GM23338 (cell line): ENCODE measurements at regions not wholly inside any gene's neighbourhood (a gene's known extent, or its start where the extent isn't known, plus 50 kb on each side); places are given as distances from the start of the nearest gene placed in this dataset.

Experiments used
- ATAC-seq: fragments of 200-7000 bp; cut with Tn5 transposase; 3 replicates; pipeline ENCODE4 v1.9.1; 2020
- DNase-seq: peaks from one replicate; pipeline ENCODE4 v3.0.0-alpha.2; 2015; ENCODE audit warnings: low spot score
- H2AFZ ChIP-seq: fragments of 200-600 bp; sonication (generic); 2 replicates; pipeline ENCODE4 v1.8.0; 2016; ENCODE audit warnings: antibody characterized with exemption, mild to moderate bottlenecking, moderate library complexity
- H3F3A ChIP-seq: fragments of 200-600 bp; sonication (generic); replicated peaks from 2 replicates; pipeline ENCODE4 v1.8.0; 2017; ENCODE audit warnings: antibody characterized with exemption, mixed run types, low read depth
- H3K27ac ChIP-seq: fragments of 200-600 bp; sonication (generic); 2 replicates; pipeline ENCODE4 v1.6.1; 2016; ENCODE audit warnings: low read depth
- H3K27me3 ChIP-seq: fragments of 200-600 bp; sonication (generic); 2 replicates; pipeline ENCODE4 v1.8.0; 2016; ENCODE audit warnings: mild to moderate bottlenecking, mixed run types, moderate library complexity; ENCODE audit not compliant: insufficient read depth
- H3K36me3 ChIP-seq: fragments of 200-600 bp; sonication (generic); 2 replicates; pipeline ENCODE4 v1.8.0; 2016; ENCODE audit warnings: mild to moderate bottlenecking; ENCODE audit not compliant: insufficient read depth
- H3K4me1 ChIP-seq: fragments of 200-600 bp; sonication (generic); 2 replicates; pipeline ENCODE4 v1.8.0; 2016; ENCODE audit warnings: mild to moderate bottlenecking, moderate library complexity; ENCODE audit not compliant: insufficient read depth
- H3K4me2 ChIP-seq: fragments of 200-600 bp; sonication (generic); 2 replicates; pipeline ENCODE4 v1.7.1; 2017; ENCODE audit warnings: mixed run types
- H3K4me3 ChIP-seq: fragments of 200-600 bp; sonication (generic); 2 replicates; pipeline ENCODE4 v1.6.1; 2016; ENCODE audit warnings: mixed run types
- H3K79me2 ChIP-seq: fragments of 200-600 bp; sonication (generic); replicated peaks from 2 replicates; pipeline ENCODE4 v1.8.0; 2017; ENCODE audit warnings: mild to moderate bottlenecking; ENCODE audit not compliant: insufficient read depth
- H3K9me2 ChIP-seq: fragments of 200-600 bp; sonication (generic); 2 replicates; pipeline ENCODE4 v1.8.0; 2017; ENCODE audit not compliant: insufficient read depth
- H4K20me1 ChIP-seq: fragments of 200-600 bp; sonication (generic); replicated peaks from 2 replicates; pipeline ENCODE4 v1.8.0; 2017; ENCODE audit warnings: mild to moderate bottlenecking; ENCODE audit not compliant: insufficient read depth
- H3K27ac Mint-ChIP-seq: 2 replicates; pipeline ENCODE4 v1.8.0; 2020; ENCODE audit warnings: inconsistent platforms, mild to moderate bottlenecking, moderate library complexity, mixed read lengths
- H3K27me3 Mint-ChIP-seq: 3 replicates; pipeline ENCODE4 v1.8.0; 2022; ENCODE audit warnings: low read depth, mild to moderate bottlenecking, moderate library complexity, mixed read lengths, inconsistent platforms; ENCODE audit not compliant: insufficient read depth, poor library complexity
- H3K36me3 Mint-ChIP-seq: 3 replicates; pipeline ENCODE4 v1.8.0; 2021; ENCODE audit warnings: low read depth, mild to moderate bottlenecking, inconsistent platforms, moderate library complexity, mixed read lengths
- H3K4me1 Mint-ChIP-seq: 3 replicates; pipeline ENCODE4 v1.8.0; 2020; ENCODE audit warnings: mild to moderate bottlenecking, inconsistent platforms, mixed read lengths
- H3K4me3 Mint-ChIP-seq: 3 replicates; pipeline ENCODE4 v1.8.0; 2021; ENCODE audit warnings: moderate library complexity, mild to moderate bottlenecking, inconsistent platforms, mixed read lengths
- H3K9me3 Mint-ChIP-seq: 3 replicates; pipeline ENCODE4 v1.8.0; 2020; ENCODE audit warnings: moderate library complexity, mild to moderate bottlenecking, inconsistent platforms, mixed read lengths
- ETS1 ChIP-seq: IDR thresholded peaks from 2 replicates; pipeline ENCODE4 v1.6.1; 2016; ENCODE audit warnings: antibody characterized with exemption
- EZH2phosphoT487 ChIP-seq: fragments of 200-600 bp; sonication (generic); IDR thresholded peaks from one replicate; pipeline ENCODE4 v1.8.1; 2018; ENCODE audit warnings: antibody characterized with exemption; ENCODE audit not compliant: unreplicated experiment
- JUNB ChIP-seq: IDR thresholded peaks from one replicate; pipeline ENCODE4 v1.6.1; 2016; ENCODE audit warnings: antibody characterized with exemption; ENCODE audit not compliant: unreplicated experiment
- NANOG ChIP-seq: IDR thresholded peaks from 2 replicates; pipeline ENCODE4 v1.6.1; 2016; ENCODE audit warnings: antibody characterized with exemption, borderline replicate concordance
- POLR2AphosphoS5 ChIP-seq: IDR thresholded peaks from 2 replicates; pipeline ENCODE4 v1.6.1; 2016; ENCODE audit warnings: antibody characterized with exemption, low read depth
- REST ChIP-seq: IDR thresholded peaks from one replicate; pipeline ENCODE4 v1.6.1; 2018; ENCODE audit warnings: antibody characterized with exemption; ENCODE audit not compliant: unreplicated experiment
- STAT1 ChIP-seq: IDR thresholded peaks from one replicate; pipeline ENCODE4 v1.6.1; 2016; ENCODE audit warnings: antibody characterized with exemption; ENCODE audit not compliant: unreplicated experiment
- ZNF114 ChIP-seq: fragments of 250-450 bp; sonication (Bioruptor Pico); IDR thresholded peaks from 2 replicates; pipeline ENCODE4 v1.5.0; 2020; ENCODE audit warnings: mild to moderate bottlenecking, moderate library complexity
- ZNF331 ChIP-seq: fragments of 250-450 bp; sonication (Bioruptor Pico); IDR thresholded peaks from 2 replicates; pipeline ENCODE4 v1.5.0; 2020; ENCODE audit warnings: low read depth, mild to moderate bottlenecking, moderate library complexity
- ZNF462 ChIP-seq: fragments of 250-450 bp; sonication (Bioruptor Pico); IDR thresholded peaks from 2 replicates; pipeline ENCODE4 v1.5.0; 2020; ENCODE audit warnings: mild to moderate bottlenecking, moderate library complexity

GRCh38 chr15:85869124-85869523 lies 74.4 kb upstream of the KLHL25 start (continued):
- TF ChIP-seq REST (no peak), EZH2phosphoT487 (no peak)

- H3K79me2 ChIP-seq = no peaks in the 10 kb centered on the region
- no peaks in the 10 kb centered on the region for H3K9me3 Mint-ChIP-seq
- no peak overlapping the region for H3K4me3 ChIP-seq
- H4K20me1 ChIP-seq = no peaks in the 10 kb centered on the region; the same call in 1 of the 2 replicates
- no peak overlapping the region for H3K27ac ChIP-seq
- no peaks in the 10 kb centered on the region for H3K4me1 ChIP-seq
- no peaks in the 10 kb centered on the region for H3K36me3 Mint-ChIP-seq
- H3K4me1 Mint-ChIP-seq = peaks cover 2% of the 10 kb centered on the region; the same call in 1 of the 3 replicates
- H3K27ac Mint-ChIP-seq = no peak overlapping the region
- no peaks in the 10 kb centered on the region for H3K36me3 ChIP-seq
- no peak for ATAC-seq
- no peak overlapping the region for H3K4me2 ChIP-seq
- no peak overlapping the region for H2AFZ ChIP-seq
- DNase-seq = no peak
- H3F3A ChIP-seq = no peaks in the 10 kb centered on the region
- no peaks in the 10 kb centered on the region for H3K27me3 ChIP-seq
- no peaks in the 10 kb centered on the region for H3K9me2 ChIP-seq
- H3K4me3 Mint-ChIP-seq = no peak overlapping the region
- peaks cover 5% of the 10 kb centered on the region for H3K27me3 Mint-ChIP-seq
- no peak for TF ChIP-seq JUNB
- no peak for TF ChIP-seq ZNF462 (CRISPR knock-in tag)
- no peak for TF ChIP-seq ZNF114 (CRISPR knock-in tag)
- no peak for TF ChIP-seq NANOG
- TF ChIP-seq ETS1 = no peak
- no peak for TF ChIP-seq POLR2AphosphoS5
- no peak for TF ChIP-seq REST
- TF ChIP-seq EZH2phosphoT487 = no peak
- TF ChIP-seq ZNF331 (CRISPR knock-in tag) = no peak
- no peak for TF ChIP-seq STAT1
Measured at GRCh38 chr15:85870216-85871014, 75.7 kb upstream of the KLHL25 start.
